ENCODE measurements at regions not wholly inside any gene's neighbourhood (a gene's known extent, or its start where the extent isn't known, plus 50 kb on each side); places are given as distances from the start of the nearest gene placed in this dataset.

DNA sequence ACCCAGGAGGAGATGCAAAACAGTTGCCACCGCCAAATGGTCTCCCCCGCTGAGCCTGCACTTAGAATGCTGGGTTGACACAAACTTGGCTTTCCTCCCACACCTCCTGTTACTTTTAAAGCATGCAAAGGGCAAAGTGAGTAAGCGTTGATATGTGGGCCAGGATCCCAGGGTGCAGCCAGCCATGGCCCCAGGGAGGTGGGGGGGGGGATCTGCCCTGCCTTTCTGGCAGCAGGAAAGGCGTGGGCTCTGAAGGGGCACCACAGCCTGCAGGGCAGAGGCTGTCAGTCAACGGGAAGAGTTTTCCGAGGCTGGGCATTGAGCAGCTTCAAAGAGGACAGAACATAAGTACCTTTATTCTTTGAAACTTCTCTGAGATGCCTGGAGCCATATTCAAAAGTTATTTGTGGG, 142.3 kb downstream of the ABCC12 start:
- H3K4me1 ChIP-seq (ENCODE audit: insufficient read depth, low read length, poor library complexity, severe bottlenecking): peaks cover 14% of the 10 kb centered on the region
- POLR2A ChIA-PET: no interaction called here
- CTCF ChIA-PET (ENCODE audit: unreplicated experiment): no interaction called here
- no peaks in the 10 kb centered on the region for H3K36me3 ChIP-seq (ENCODE audit: insufficient read depth, low read length)
- no peak overlapping the region for H3K4me2 ChIP-seq (ENCODE audit: low read length)
- H3K9me3 ChIP-seq (ENCODE audit: low read length): no peaks in the 10 kb centered on the region
- no peak for DNase-seq (ENCODE audit: low spot score)
- TF ChIP-seq EZH2phosphoT487 (IDR thresholded peaks at IDR 0.05; ENCODE audit: borderline replicate concordance, low read depth, low read length): no peak
- TF ChIP-seq, protein P1, sequence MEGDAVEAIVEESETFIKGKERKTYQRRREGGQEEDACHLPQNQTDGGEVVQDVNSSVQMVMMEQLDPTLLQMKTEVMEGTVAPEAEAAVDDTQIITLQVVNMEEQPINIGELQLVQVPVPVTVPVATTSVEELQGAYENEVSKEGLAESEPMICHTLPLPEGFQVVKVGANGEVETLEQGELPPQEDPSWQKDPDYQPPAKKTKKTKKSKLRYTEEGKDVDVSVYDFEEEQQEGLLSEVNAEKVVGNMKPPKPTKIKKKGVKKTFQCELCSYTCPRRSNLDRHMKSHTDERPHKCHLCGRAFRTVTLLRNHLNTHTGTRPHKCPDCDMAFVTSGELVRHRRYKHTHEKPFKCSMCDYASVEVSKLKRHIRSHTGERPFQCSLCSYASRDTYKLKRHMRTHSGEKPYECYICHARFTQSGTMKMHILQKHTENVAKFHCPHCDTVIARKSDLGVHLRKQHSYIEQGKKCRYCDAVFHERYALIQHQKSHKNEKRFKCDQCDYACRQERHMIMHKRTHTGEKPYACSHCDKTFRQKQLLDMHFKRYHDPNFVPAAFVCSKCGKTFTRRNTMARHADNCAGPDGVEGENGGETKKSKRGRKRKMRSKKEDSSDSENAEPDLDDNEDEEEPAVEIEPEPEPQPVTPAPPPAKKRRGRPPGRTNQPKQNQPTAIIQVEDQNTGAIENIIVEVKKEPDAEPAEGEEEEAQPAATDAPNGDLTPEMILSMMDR (conservative IDR thresholded peaks at IDR 0.05; ENCODE audit: low read length): no peak
- H3K4me3 ChIP-seq (ENCODE audit: low read depth, low read length, poor library complexity, severe bottlenecking): no peak overlapping the region
- no peak overlapping the region for H3K27ac ChIP-seq (ENCODE audit: low read depth, low read length, poor library complexity, severe bottlenecking)
- BruUV-seq (replicated peaks): no TSS peak
- no peak overlapping the region for H2AFZ ChIP-seq (ENCODE audit: low read length)
- no peaks in the 10 kb centered on the region for H3K9me2 ChIP-seq (ENCODE audit: insufficient read depth, low read length)
- H4K20me1 ChIP-seq (ENCODE audit: insufficient read depth, low read length): no peaks in the 10 kb centered on the region
- intact Hi-C loops (cut with micrococcal nuclease; ENCODE audit: unreplicated experiment): no loop called here
- no peaks in the 10 kb centered on the region for H3K79me2 ChIP-seq (ENCODE audit: insufficient read depth, low read depth, low read length)

DNA sequence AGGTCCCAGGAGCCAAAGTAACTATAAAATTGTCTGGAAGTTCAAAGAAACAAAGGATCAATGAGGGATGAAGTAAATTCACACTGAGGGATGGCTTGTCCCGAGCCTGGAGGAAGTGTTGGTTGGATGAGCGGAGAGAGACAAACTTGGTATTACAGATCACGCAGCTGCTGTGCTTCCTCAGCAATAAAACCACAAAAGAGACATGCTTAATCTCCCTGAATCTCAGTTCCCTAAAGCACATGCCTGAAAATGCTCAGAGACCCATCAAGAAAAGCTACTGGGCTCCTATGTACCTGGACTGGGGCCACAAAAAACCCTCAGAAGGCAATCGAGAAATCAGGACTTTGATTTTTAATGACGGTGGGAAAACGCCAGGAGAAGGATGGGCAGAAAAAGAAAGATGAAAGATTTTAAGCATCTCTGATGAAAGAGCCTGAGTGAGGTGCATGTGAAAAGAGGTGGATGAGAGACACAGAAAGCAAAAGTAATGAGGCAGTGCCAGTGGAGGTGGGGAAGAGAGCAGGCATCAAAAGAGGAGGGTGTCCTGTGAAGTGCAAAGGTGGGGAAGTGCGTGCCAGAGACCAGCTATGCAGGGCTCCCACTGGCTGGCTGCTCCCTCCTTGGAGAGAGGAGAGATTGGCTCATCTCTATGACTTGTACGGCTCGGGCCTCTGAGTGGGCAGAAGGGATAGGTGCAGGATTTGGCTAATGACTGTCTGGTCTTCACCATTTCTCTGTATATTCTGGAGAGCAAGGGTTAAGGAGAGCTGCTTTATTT, 143.7 kb downstream of the ABCC12 start:
- peak; percentile 73 for DNase-seq (ENCODE audit: low spot score)
- Histone ChIP-seq H3K9me2 (ENCODE audit: insufficient read depth, low read length) (no peaks in the 10 kb centered on the region), H3K4me2 (ENCODE audit: low read length) (peak overlapping the region; percentile 65), H3K27ac (ENCODE audit: low read depth, low read length, poor library complexity, severe bottlenecking) (no peak overlapping the region), H3K4me1 (ENCODE audit: insufficient read depth, low read length, poor library complexity, severe bottlenecking) (peaks cover 14% of the 10 kb centered on the region), H4K20me1 (ENCODE audit: insufficient read depth, low read length) (no peaks in the 10 kb centered on the region), H3K9me3 (ENCODE audit: low read length) (no peaks in the 10 kb centered on the region), H3K4me3 (ENCODE audit: low read depth, low read length, poor library complexity, severe bottlenecking) (peak overlapping the region; percentile 25), H3K36me3 (ENCODE audit: insufficient read depth, low read length) (no peaks in the 10 kb centered on the region), H3K79me2 (ENCODE audit: insufficient read depth, low read depth, low read length) (no peaks in the 10 kb centered on the region), H2AFZ (ENCODE audit: low read length) (no peak overlapping the region)
- ChIA-PET CTCF (ENCODE audit: unreplicated experiment) (no interaction called here), POLR2A (no interaction called here)
- intact Hi-C loops (cut with micrococcal nuclease; ENCODE audit: unreplicated experiment): no loop called here
- no TSS peak for BruUV-seq (replicated peaks)
- TF ChIP-seq EZH2phosphoT487 (IDR thresholded peaks at IDR 0.05; ENCODE audit: borderline replicate concordance, low read depth, low read length): no peak
- TF ChIP-seq, protein P1 (conservative IDR thresholded peaks at IDR 0.05; ENCODE audit: low read length): no peak

DNA sequence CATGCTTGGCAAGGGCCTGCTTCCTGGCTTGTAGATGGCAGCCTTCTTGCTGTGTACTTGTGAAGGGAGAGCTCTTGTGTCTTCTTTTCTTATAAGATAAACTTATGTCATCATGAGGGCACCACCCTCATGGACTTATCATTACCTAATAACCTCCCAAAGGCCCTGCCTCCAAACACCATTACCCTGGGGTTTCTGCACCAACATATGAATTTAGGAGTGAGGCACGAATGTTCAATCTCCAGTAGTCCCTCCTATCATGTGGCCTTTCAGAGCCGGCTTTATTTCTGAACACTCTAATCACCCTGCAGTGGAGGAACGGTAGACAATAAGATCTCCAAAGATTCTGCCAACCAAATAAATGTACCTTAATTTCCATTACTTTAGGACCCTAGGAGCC, 144.3 kb downstream of the ABCC12 start:
- intact Hi-C loops (cut with micrococcal nuclease; ENCODE audit: unreplicated experiment): no loop called here
- ChIA-PET POLR2A (interaction anchor here (1.9 kb wide), 1 partner anchor 34 kb away, joined by 7 read pairs; no protein-coding TSS in a partner anchor), CTCF (ENCODE audit: unreplicated experiment) (no interaction called here)
- no peak for DNase-seq (ENCODE audit: low spot score)
- no peaks in the 10 kb centered on the region for H3K9me2 ChIP-seq (ENCODE audit: insufficient read depth, low read length)
- no TSS peak for BruUV-seq (replicated peaks)
- no peaks in the 10 kb centered on the region for H3K36me3 ChIP-seq (ENCODE audit: insufficient read depth, low read length)
- H3K27ac ChIP-seq (ENCODE audit: low read depth, low read length, poor library complexity, severe bottlenecking): no peak overlapping the region
- no peaks in the 10 kb centered on the region for H4K20me1 ChIP-seq (ENCODE audit: insufficient read depth, low read length)
- peaks cover 14% of the 10 kb centered on the region for H3K4me1 ChIP-seq (ENCODE audit: insufficient read depth, low read length, poor library complexity, severe bottlenecking)
- peak overlapping the region; percentile 25 for H3K4me3 ChIP-seq (ENCODE audit: low read depth, low read length, poor library complexity, severe bottlenecking)
- TF ChIP-seq EZH2phosphoT487 (IDR thresholded peaks at IDR 0.05; ENCODE audit: borderline replicate concordance, low read depth, low read length): no peak
- TF ChIP-seq, protein P1 (conservative IDR thresholded peaks at IDR 0.05; ENCODE audit: low read length): no peak
- no peak overlapping the region for H2AFZ ChIP-seq (ENCODE audit: low read length)
- H3K4me2 ChIP-seq (ENCODE audit: low read length): peak overlapping the region; percentile 65
- no peaks in the 10 kb centered on the region for H3K79me2 ChIP-seq (ENCODE audit: insufficient read depth, low read depth, low read length)
- no peaks in the 10 kb centered on the region for H3K9me3 ChIP-seq (ENCODE audit: low read length)

Measured in OCI-LY7 (cell line).